GM18508 (cell line): ENCODE measurements at regions not wholly inside any gene's neighbourhood (a gene's known extent, or its start where the extent isn't known, plus 50 kb on each side); places are given as distances from the start of the nearest gene placed in this dataset.
A peak's percentile ranks its signal among the peaks of the same experiment; 100 is the strongest.
"Not testable (repeated sequence)": the region's sequence is repeated elsewhere in the genome, so short reads cannot be mapped to it uniquely, and the experiment has no call there.

Experiments used
- ATAC-seq: cut with Tn5 transposase; IDR thresholded peaks from one replicate; pipeline ENCODE4 v1.9.1; 2021; ENCODE audit warnings: moderate number of reproducible peaks; ENCODE audit not compliant: insufficient read depth, unreplicated experiment

DNA sequence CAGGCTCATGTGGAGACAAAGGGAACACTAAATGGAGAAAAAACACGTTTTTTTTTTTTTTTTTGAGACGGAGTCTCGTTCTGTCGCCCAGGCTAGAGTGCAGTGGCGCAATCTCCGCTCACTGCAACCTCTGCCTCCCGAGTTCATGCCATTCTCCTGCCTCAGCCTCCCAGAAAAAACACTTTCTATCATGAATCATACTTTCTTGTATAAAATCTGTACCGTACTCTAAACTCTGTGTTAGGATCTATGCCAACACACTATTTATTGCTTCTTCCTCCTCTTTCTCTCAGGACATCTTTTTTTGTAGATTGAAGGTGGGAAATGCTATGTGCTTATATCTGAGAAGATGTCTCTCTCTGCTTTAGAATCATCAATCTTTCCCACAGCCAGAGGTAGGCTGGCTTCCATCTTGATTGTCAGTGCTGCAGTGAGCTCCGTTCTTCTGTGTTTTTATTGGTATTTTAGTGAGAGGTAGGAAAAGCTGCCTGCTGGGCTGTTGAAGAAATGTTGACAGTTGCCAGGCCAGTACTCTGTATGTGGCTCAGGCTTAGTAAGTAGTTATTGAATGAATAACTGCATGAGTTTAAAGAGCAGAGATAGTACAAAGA is 101.1 kb downstream of the GPR85 start:
- no peak for ATAC-seq

DNA sequence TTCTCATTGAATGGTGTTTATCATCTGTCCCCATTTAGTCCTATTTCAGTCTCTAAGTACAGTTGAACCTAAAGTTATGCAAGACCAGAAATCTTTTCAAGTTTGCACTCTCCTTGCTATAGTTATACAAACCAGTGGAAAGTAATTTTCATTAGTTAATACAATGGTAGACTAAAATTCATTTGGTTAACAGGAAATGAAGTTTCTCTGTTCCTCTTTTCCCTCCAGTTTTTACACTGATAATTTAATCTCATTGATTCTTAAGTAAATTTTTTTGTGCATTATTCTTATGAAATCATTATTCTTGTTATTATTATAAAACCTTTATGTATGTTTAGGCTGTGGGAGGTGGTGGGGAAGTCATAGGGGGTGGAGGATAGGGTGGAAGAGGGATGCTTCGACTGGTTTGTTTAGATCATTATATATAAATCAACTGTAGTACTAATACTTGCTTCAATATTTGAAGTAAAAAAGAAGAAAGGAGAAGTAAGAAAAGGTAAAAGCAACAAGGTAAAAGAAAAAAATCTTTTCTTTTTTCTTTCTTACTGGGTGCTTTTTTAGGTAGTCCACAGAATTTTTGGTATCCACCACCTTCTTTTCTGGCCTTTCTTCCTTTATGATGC is 104.1 kb downstream of the GPR85 start:
- ATAC-seq: peak; percentile 83

DNA sequence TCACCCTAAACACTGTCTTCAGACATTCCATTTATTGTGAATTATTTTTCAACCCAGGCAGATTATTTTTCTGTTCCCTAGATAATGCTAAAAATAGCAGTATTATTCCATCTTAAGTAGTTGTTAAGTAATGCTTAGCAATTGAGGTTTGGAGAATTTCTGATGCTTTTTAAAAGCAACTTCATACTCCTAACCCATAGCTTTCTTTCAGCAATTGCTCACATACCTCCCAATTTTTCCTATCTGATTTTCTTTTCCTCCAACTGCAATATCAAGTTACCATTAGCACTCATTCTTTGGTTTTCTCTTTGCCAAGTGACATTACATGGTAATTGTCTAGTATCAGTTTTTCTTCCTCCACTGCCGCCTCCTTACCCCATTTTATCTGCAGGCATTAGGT is 104.7 kb downstream of the GPR85 start:
- ATAC-seq: no peak

DNA sequence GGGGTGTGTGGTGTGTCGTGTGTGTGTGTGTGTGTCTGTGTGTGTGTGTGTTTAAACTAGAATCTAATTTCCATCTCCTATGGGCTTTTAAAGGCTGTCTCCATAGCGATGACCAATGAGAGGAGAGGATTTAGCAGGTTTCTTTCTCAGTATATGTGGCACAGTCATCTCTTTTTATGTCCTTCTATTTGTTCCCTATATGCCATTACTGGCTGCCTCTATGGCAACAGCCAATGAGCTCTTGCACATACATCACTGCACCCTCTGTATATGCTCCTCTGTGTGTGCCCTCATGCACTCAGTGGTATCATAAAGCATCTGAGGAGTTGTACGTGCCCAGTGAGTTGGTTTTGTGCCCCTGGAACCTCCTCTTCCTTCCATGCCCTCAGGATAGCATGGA is 107.6 kb downstream of the GPR85 start:
- ATAC-seq: not testable (repeated sequence)

DNA sequence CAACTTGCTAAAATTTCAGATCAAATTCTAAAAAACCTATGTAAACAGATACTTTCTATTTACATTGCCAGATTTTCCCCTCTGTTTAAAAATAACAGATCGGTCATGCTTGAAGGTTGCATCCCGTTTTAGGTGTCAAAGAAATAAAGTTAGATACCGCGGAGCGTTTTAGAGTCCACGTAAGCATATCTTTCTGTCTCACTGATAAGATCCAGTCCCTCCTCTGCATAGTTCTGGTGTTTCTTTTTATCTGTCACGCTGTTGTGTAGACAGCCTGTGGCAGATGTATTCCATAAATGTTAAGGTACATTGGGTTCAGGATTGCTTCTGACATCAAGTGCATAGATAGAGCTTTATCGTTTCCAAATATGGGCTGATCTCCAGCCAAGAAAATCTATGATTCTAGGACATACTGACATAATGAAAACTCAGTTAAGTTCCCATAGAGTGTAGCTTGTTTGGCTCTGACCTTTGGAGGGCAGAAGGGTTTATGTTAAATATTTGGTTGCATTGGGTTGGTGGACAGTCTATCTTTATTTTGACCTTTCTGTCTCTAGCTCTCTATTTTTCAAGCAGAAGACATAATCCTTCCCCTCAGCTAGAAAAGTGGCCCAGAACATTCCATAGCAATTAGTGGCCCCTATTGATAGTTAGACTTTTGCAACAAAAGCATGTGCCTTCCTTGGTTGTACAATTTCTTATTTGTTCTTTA is 109.2 kb downstream of the GPR85 start:
- ATAC-seq: not testable (repeated sequence)

DNA sequence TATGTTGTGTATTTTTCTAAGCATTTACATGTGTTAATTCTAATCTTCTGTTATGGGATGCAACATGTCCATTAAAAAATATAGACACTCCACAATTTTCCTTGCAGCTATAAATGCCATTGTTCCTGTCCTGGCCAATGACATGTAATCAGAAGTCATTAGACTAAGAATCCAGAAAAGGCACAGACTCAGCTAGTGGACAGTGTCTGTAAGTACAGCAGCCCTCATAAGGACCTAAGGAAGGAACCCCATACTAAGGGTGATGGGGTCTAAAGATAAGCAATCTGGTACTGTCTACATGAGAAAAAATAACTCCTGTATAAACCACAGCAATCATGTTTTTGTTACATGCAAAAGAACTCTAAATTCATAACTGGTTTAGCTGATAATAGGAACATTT is 115.9 kb downstream of the GPR85 start:
- peak; percentile 62 for ATAC-seq

DNA sequence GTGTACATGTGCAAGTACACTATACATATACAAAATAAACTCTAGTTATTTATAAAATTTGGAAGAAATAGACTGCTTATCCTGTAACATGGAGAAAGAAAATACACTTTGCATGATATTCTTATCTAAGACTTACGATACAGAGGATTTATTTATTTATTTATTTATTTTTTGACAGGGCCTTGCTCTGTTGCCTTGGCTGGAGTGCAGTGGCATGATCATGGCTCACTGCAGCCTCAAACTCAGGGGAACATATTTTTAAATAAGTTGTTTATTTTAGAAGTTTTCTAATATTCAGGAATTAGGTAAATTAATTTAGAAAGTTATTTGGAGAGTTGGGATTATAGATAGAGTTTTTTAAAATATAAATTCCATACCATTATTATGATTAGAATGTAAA is 116.7 kb downstream of the GPR85 start:
- ATAC-seq: no peak

DNA sequence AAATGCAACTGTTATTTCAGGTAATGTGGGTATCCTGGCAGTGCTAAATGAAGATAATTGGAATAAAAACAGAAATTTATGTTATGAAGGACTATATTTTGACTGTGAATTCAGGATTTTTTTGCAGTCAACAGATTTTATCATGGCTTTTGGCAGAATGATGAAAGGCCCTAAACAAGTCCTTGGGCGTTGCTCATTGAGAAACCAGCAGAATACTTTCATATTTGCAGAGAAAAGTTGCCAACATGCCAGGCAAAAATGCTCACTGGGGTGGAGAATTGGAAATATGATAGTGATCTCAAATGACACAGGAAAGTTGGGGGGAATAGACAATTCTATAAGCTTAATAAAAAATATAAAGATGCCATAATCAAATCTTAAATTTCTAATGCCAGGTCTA is 121.1 kb downstream of the GPR85 start:
- no peak for ATAC-seq

DNA sequence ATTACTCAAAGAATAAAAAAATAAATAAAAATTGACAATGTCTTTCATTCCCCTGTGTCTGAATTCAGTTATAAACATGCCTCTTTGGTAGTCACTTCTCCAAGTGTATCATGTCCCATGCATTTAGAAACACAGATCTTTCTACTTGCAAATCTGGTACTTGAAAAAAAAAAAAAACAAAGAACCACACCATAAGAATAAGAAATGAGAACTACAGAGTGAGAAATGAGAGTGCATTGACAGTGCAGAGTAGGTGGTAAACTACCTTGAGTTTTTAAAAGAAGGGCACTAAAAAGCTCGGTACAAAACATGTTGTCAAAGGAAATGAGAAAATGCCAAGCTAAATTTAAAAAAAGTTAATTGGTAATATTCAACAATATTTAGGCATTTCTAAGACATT is 123.0 kb downstream of the GPR85 start:
- ATAC-seq: no peak

DNA sequence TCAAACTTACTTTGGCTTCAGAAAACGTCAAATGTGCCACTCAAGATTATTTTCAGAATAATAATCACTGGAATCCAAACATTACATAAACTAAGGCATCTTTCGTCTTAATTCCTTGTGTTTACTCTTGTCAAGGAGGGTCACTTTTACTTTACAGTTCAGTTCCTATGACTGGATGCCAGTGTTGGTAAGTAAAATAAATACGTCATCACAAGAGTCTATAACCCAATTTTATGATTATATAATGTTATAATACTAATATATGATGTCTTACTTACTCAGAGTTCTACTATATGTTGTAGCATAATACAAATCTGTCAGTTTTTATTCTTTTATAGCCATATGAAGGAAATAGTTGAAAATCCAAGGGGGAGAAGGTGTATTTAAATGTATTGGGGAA is 123.8 kb downstream of the GPR85 start:
- no peak for ATAC-seq

DNA sequence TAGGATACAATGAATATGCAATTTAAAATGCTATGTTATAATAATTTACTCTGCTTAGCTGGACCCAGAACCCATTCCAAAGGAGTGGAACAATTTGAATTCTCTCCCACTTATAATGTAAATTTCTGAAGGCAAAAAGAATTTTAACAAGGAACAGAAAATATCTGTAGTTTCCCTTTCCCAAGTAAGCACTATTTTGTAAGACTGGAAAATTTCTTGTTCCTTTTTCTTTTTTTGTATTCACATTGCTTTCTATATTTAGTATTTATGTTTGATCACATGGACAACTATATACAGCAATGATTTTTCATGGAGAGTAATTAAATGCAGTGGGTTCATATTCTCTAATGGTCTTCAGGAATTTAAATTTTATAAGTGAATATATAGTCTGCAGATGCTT is 127.4 kb downstream of the GPR85 start:
- no peak for ATAC-seq

DNA sequence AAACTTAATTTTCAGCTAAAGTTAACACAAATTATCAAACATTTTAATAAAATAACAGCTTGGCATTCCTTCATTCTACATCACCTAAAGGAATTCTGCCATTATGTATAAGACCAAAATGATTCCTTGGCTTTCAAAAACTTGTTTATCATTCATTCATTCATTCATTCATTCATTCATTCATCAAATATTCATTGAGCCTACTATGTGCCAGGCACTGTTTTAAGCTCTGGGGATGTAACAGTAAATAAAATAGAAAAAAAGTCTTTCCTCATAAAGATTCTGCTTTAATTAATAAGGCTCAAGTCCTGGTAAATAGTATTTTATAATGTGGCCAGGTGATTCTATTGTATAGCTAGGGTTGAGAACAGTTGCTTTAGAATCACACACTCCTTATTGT is 127.9 kb downstream of the GPR85 start:
- no peak for ATAC-seq

DNA sequence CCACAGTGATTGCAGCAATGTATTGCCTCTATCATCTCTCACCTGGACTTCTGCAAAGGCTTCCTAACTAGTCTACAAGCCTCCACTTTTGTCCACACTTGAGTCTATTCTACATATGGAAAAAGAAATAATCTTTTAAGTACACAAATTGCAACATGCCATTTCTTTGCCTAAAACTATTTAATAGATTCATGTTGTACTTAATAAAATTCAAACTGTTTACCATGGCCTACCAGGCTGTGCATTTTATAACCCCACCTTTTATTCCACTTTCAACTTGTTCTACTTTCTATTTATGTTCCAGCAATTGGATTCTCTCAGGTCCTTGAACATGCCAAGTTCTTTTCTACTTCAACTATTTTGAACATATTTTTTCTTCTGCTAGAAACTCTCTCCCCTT is 128.7 kb downstream of the GPR85 start:
- ATAC-seq: no peak

DNA sequence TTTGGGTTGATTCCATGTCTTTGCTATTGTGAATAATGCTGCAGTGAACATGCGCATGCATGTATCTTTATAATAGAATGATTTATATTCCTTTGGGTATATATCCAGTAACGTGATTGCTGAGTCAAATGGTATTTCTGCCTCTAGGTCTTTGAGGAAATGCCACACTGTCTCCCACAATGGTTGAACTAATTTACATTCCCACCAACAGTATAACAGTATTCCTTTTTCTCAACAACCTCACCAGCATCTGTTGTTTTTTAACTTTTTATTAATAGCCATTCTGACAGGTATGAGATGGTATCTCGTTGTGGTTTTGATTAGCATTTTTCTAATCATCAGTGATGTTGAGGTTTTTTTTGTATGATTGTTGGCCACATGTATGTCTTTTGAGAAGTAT is 133.6 kb downstream of the GPR85 start:
- not testable (repeated sequence) for ATAC-seq

DNA sequence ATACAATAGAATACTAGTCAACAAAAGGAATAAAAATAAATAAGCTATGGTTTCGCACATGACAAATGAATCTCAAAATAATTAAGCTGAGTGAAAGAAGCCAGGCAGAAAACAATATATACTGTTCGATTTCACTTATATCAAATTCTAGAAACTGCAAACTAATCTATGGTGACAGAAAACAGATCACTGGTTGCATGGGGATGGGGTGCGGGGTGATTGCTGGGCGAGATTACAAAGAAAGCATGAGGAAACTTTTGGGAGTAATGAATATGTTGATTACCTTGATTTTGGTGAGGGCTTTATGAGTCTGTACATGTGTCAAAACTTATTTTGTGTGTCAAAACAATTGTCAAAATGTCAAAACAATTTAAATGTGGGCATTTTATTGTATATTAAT is 135.6 kb downstream of the GPR85 start:
- no peak for ATAC-seq

DNA sequence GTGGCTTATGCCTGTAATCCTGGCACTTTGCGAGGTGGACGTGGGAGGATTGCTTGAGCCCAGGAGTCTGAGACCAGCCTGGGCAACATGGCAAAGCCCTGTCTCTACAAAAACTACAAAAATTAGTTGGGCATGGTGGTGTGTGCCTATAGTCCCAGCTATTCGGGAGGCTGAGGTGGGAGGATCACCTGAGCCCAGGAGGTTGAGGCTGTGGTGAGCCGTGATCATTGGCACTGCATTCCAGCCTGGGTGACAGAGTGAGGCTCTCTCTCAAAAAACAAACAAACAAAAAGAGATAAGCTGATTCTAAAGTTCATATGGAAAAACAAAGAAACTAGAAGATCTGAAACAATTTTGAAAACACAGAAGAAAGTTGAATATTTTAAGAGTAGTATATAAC is 136.9 kb downstream of the GPR85 start:
- ATAC-seq: not testable (repeated sequence)

DNA sequence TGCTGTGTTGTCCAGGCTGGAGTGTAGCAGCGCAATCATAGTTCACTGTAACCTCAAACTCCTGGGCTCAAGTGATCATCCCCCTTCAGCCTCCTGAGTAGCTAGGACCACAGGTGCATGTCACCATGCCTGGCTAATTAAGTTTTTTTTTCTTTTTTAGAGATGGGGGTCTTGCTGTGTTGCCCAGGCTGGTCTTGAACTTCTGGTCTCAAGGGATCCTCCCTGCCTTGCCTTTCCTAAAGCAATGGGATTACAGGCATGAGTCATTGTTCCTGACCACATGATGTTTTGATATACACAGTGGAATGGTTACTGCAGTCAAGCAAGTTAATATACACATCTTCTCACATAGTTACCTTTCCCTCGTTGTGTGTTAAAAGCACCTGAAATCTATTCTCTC is 140.3 kb downstream of the GPR85 start:
- ATAC-seq: no peak

DNA sequence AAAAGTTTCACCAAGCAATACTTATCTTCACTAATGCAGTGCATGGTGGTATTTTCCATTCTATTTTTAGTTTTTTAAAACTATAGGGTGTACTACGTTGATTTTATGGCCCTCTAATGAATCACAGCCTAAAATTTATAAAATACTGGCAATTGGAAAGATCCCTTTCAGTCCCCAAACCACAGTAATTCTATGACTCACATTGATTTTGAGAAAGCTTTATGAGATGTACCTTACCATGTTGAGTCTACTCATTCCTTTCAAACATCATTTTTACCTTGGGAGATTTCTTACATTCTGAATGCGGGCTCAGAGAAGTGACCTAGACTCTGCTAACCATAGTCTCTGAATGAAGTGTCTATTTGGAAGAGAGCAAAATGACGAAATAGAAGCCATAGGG is 141.6 kb downstream of the GPR85 start:
- no peak for ATAC-seq

DNA sequence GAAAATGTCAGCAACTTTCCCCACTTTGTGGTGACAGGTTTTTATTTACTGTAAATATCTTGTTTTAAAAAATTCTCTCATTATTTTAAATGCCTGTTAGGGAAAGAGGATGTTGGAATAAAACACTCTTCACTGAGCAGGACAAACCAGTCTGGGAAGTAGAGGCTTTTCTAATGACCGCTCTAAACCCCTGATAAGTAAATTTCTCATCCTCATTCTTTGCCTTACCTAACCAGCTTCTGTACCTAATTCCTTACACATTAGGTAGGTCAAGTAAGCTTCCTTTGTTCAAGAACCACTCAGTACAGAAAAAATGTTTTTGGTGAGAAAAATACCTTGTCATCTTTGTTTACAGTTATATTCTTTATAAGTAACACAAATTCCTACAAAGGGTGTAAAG is 143.6 kb downstream of the GPR85 start:
- no peak for ATAC-seq

DNA sequence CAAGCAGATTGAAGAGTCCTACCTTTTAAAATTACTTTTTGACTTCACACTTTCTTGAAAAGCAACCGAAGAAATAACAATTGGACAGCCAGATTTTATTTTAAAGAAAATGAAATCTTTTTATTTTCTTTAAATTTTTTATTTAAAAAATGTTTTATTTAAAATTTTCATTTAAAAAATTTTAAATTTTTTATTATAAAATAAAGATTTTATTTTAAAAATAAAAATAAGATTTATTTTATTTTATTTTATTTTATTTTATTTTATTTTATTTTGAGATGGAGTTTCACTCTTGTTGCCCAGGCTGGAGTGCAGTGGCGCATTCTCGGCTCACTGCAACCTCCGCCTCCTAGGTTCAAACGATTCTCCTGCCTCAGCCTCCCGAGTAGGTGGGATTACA is 144.5 kb downstream of the GPR85 start:
- ATAC-seq: not testable (repeated sequence)

DNA sequence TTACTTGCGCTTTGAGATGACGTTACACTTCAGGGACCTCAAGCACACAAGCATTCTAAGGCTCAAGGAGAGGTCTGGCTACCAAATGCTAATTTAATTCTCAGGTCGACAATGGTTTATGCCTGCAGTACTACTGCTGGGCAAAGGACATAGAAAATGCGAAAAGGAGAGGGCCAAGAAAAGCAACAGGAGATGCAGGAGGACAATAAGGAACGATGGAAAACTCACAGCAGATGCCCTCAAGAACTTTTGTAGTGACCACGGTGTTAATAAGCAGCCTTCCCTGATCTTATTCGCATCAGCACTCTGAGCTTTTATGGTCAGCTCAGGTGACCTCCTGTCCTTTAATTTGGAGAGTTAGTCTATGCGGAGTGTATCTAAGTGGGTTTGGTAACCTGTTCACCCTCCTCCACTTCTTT is 146.3 kb downstream of the GPR85 start:
- ATAC-seq: peak; percentile 32
